ENCODE measurements at regions not wholly inside any gene's neighbourhood (a gene's known extent, or its start where the extent isn't known, plus 50 kb on each side); places are given as distances from the start of the nearest gene placed in this dataset.
"Not testable (repeated sequence)": the region's sequence is repeated elsewhere in the genome, so short reads cannot be mapped to it uniquely, and the experiment has no call there.

DNA sequence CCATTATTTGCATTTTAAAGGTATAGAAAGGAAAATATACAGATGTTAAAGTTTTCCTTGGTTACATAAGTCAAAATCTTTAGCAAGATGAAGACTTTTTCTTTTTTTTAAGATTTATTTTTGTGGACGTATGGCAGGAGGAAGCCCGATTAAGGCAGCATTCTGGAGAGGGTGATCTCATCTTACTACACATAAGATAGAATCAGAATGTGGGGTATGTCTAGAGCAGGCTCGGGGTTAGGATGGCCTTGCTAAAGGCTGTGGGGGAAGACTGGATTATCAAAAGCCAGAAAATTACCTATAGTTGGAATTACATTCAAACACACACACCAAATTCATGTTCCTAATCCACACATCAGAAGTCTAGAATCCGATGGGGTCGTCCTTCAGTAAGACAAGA is 79.6 kb upstream of the OTOGL start:
- ATAC-seq (ENCODE audit: low read depth) = no peak
- ChIA-PET CTCF (no interaction called here), POLR2A (no interaction called here)
- TF ChIP-seq, protein P1, sequence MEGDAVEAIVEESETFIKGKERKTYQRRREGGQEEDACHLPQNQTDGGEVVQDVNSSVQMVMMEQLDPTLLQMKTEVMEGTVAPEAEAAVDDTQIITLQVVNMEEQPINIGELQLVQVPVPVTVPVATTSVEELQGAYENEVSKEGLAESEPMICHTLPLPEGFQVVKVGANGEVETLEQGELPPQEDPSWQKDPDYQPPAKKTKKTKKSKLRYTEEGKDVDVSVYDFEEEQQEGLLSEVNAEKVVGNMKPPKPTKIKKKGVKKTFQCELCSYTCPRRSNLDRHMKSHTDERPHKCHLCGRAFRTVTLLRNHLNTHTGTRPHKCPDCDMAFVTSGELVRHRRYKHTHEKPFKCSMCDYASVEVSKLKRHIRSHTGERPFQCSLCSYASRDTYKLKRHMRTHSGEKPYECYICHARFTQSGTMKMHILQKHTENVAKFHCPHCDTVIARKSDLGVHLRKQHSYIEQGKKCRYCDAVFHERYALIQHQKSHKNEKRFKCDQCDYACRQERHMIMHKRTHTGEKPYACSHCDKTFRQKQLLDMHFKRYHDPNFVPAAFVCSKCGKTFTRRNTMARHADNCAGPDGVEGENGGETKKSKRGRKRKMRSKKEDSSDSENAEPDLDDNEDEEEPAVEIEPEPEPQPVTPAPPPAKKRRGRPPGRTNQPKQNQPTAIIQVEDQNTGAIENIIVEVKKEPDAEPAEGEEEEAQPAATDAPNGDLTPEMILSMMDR (IDR thresholded peaks at IDR 0.05) = no peak
- Mint-ChIP-seq H3K27ac (no peak overlapping the region), H3K27me3 (peaks cover 2% of the 10 kb centered on the region), H3K4me1 (no peaks in the 10 kb centered on the region), H3K36me3 (ENCODE audit: low read depth) (no peaks in the 10 kb centered on the region), H3K4me3 (no peak overlapping the region), H3K9me3 (no peaks in the 10 kb centered on the region)
- no peak for DNase-seq
- intact Hi-C loops (cut with micrococcal nuclease) = no loop called here

DNA sequence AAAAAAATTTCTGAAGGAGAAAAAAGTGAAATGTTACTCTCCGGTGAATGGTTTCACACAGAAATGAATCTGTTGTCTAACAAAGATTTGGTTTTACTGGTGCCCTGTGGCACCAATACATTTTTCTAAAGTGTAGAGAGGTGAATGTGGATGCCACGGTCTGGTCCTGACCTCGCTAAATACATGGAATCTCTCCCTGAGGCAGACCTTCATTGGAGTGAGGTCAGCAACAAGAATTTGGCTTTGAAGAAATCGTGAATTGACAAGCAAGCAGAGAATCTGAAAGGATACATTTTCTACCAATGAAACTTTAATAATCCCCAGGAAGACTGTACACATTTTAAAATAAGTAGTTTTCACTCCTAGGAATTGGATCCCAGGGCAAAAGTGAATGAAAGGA is 81.2 kb upstream of the OTOGL start:
- no peak for ATAC-seq (ENCODE audit: low read depth)
- Mint-ChIP-seq H3K4me1 (no peaks in the 10 kb centered on the region), H3K27ac (no peak overlapping the region), H3K36me3 (ENCODE audit: low read depth) (no peaks in the 10 kb centered on the region), H3K27me3 (peaks cover 6% of the 10 kb centered on the region), H3K9me3 (no peaks in the 10 kb centered on the region), H3K4me3 (no peak overlapping the region)
- CTCF ChIA-PET = no interaction called here
- intact Hi-C loops (cut with micrococcal nuclease) = no loop called here
- TF ChIP-seq, protein P1 (IDR thresholded peaks at IDR 0.05) = no peak
- POLR2A ChIA-PET = no interaction called here
- no peak for DNase-seq

DNA sequence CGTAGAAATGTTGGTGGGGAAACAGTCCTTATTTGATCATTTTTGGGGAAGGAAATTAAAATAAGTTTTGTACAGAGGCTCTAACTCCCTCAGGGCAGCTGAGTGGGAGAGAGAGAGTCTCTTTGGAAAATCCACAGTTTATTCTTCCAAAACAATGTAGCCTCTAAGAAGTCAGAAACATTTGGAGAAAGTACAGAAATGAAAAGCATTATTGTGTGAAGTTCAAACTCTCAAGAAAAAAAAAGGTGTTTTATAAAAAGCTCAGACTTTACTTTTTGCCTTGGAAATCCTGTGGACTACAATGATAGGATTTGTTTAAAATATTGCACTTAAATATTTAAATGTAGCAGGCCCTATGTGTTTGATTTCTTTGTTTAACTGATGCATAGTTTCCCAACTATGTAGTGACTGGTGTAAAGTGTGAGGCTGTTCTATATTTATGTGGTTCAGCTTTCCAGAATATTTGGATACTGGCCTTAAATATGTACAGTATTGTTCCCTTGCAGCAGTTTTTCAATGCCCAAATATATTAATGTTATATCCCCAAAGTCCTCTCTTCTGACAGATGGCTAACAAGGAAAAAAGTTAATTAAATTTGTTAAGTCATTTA is 82.0 kb upstream of the OTOGL start:
- Mint-ChIP-seq H3K9me3 (no peaks in the 10 kb centered on the region), H3K27ac (no peak overlapping the region), H3K4me1 (no peaks in the 10 kb centered on the region), H3K4me3 (no peak overlapping the region), H3K27me3 (peaks cover 6% of the 10 kb centered on the region), H3K36me3 (ENCODE audit: low read depth) (no peaks in the 10 kb centered on the region)
- ChIA-PET CTCF (no interaction called here), POLR2A (no interaction called here)
- TF ChIP-seq, protein P1 (IDR thresholded peaks at IDR 0.05) = no peak
- intact Hi-C loops (cut with micrococcal nuclease) = no loop called here
- ATAC-seq (ENCODE audit: low read depth) (no peak), DNase-seq (no peak)

DNA sequence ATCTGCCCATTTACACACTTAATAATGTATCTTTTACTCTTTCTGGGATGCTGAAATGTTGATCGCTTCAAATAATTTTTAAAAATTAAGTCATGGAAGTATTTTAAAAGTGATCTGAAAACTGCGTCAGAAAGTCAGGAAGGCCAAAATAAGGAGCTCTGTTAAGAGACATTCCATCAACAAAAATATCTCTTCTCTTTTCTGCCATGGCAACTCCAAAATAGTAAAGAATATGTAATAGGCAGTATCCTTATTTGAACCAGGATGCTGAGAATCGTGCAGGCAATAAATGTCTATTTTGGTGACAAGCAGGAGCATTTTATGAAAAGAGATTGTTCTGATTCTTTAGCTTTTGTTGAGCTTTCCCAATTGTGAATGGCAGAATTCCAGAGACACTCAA is 81.8 kb upstream of the PPP1R12A start:
- no peak for ATAC-seq (ENCODE audit: low read depth)
- TF ChIP-seq, protein P1 (IDR thresholded peaks at IDR 0.05) = no peak
- Mint-ChIP-seq H3K27ac (no peak overlapping the region), H3K36me3 (ENCODE audit: low read depth) (no peaks in the 10 kb centered on the region), H3K4me3 (no peak overlapping the region), H3K4me1 (no peaks in the 10 kb centered on the region), H3K9me3 (no peaks in the 10 kb centered on the region), H3K27me3 (peaks cover 6% of the 10 kb centered on the region)
- DNase-seq = no peak
- CTCF ChIA-PET = no interaction called here
- intact Hi-C loops (cut with micrococcal nuclease) = no loop called here
- POLR2A ChIA-PET = no interaction called here

DNA sequence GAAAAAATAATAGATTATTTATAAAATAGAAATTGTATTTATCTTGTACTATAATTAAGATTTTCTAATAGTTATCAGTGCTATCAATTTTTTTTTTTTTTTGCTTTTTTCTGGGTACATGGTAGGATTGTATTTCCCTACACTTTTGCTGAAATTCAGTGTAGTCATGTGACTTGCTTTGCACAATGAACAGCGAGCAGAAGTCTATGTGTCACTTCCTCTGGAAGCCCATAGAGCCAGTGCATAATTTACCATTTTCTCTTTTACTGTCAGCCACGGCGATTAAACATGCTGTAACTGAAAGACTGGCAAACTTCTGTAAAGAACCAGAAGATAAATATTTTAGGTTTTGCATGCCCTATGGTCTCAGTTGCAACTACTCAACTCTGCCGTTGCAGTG is 80.8 kb upstream of the PPP1R12A start:
- no peaks in the 10 kb centered on the region for H3K36me3 Mint-ChIP-seq (ENCODE audit: low read depth)
- no peak overlapping the region for H3K27ac Mint-ChIP-seq
- ChIA-PET CTCF (no interaction called here), POLR2A (no interaction called here)
- intact Hi-C loops (cut with micrococcal nuclease) = no loop called here
- H3K9me3 Mint-ChIP-seq = no peaks in the 10 kb centered on the region
- ATAC-seq (ENCODE audit: low read depth) (no peak), DNase-seq (no peak)
- H3K4me1 Mint-ChIP-seq = no peaks in the 10 kb centered on the region
- H3K27me3 Mint-ChIP-seq = peaks cover 6% of the 10 kb centered on the region
- TF ChIP-seq, protein P1 (IDR thresholded peaks at IDR 0.05) = no peak
- H3K4me3 Mint-ChIP-seq = no peak overlapping the region

DNA sequence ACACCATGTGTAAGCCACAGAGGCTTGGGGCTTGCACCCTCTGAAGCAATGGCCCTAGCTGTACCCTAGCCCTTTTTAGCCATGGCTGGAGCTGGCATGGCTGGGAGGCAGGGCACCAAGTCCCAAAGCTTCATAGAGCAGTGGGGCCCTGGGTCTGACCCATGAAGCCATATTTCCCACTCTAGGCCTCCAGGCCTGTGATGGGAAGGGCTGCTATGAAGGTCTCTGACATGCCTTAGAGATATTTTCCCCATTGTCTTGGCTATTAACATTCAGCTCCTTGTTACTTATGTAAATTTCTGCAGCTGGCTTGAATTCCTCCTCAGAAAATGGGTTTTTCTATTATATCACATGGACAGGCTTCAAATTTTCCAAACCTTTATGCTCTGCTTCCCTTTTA is 68.8 kb upstream of the PPP1R12A start:
- POLR2A ChIA-PET; H3K9me3 Mint-ChIP-seq; ATAC-seq (ENCODE audit: low read depth); H3K36me3 Mint-ChIP-seq (ENCODE audit: low read depth); H3K27me3 Mint-ChIP-seq; H3K27ac Mint-ChIP-seq; H3K4me1 Mint-ChIP-seq; intact Hi-C loops (cut with micrococcal nuclease); H3K4me3 Mint-ChIP-seq; DNase-seq; CTCF ChIA-PET: not testable (repeated sequence)

All from activated B cell treated with CpG ODN at 0.5 μM for 24 hours (primary cell).